HUDEP-2 (cell line): ENCODE measurements at regions not wholly inside any gene's neighbourhood (a gene's known extent, or its start where the extent isn't known, plus 50 kb on each side); places are given as distances from the start of the nearest gene placed in this dataset.
A peak's percentile ranks its signal among the peaks of the same experiment; 100 is the strongest.
"Not testable (repeated sequence)": the region's sequence is repeated elsewhere in the genome, so short reads cannot be mapped to it uniquely, and the experiment has no call there.

ENCODE experiments used
- DNase-seq, 76 experiments: peaks; one replicate each; lab custom pipeline; 2025; ENCODE audit not compliant: unreplicated experiment in 76 of 76; lab: John Stamatoyannopoulos, UW

DNA sequence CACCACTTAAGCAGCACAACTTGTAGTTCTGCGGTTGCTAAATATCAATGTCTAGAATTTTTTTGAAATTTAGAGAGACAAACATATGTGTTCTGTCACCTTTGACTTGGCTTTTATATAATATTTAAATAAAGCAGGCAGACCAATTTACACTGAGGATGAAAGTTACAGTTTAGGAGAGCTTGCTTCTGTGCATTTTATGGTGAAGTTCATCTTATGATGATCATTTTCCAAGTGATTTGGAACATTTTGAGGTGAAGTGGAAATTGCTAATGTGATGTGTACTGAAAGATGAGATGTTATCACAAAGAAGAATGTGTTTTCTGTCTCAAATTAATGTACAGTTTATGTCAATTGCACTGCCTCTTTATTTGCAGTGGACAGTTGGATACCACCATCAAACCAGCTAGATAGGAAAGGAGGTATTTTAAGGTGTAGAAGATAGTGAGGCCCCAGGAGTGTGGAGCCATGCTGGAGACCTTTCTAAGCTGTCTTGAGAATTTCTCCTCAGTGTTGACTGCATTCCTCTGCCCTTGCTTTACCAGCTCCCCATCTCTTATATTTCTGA, 461.9 kb downstream of the UTRN start:
- DNase-seq = no peak

DNA sequence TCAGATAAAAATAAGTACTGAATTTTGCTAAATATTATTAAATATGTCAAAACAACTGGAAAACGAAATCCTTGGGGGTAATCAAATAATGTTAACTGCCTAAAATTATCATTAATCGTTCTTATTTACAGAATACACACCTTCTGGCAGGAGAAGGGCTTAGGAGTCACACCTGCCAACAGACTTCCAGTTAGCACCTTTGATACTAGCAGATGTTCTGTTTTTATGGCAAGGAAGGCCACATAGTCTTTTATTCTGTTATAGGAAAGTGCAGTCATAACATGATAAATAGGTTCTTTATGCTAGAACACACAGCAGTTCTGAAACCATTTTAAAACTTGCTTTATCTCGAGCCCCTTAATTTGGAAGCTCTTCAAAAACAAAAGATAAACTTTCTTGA, 464.1 kb downstream of the UTRN start:
- DNase-seq = no peak

DNA sequence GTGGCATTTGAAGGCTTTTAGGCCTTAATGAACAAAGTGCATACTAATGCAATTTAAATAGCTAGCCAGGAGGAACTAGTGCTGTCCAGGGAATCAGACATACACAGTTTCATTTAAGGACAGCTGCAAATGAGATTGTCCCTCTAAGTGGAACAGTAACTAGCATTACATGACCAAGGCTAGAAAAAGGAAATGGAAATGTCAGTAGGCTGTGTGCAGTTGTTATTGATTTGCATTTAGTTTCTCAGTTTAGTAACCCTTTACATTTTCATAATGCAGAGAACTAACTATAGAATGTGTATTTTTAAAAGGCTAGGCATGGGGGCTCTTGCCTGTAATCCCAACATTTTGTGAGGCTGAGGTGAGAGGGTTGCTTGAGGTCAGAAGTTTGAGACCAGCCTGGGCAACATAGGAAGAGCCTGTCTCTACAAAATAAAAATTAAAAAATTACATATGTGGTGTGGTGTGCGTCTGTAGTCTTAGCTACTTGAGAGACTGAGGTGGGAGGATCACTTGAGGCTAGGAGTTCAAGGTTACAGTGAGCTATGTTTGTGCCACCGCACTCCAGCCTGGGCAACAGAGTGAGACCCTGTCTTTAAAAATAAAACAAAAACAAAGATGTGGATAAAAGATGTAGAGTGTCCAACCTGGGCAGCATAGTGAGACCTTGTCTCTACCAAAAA, 468.0 kb downstream of the UTRN start:
- no peak for DNase-seq

DNA sequence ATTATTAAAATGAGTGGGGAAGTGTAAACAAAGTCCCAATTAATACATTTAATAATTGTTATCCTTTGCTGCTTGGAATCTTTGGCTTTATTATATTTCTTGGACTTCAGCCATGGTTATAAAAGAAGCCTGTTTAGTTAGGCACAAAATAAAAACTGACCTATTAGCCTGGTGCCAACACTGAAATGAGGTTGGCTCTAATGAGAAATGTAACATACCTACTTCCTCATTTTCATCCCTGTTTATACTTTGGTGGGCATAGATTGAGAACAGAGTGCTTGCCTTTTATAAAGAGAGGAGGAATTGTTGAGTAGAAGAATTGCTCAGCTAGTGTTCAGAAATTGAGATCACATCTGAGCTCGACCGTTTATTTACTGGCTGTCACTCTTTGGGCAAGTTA, 471.3 kb downstream of the UTRN start:
- no peak for DNase-seq

DNA sequence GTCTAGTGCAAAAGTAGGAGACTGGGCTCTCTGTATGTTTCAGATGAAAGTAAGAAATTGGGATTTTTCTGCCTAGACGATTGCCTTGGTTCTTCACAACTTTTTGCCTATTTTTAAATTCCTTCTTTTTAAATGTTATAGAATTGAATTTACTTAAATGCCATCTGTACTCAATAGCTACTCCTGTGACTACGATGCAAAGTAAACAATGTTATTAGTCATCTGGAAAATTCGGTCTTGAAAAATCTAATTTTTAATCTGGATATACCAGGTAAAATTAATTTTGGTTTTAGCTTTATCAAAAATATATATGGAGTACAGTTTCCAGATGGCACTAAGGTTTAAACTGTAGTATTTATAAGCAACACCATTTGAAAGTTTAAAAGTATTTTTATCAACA, 472.2 kb downstream of the UTRN start:
- DNase-seq = no peak

DNA sequence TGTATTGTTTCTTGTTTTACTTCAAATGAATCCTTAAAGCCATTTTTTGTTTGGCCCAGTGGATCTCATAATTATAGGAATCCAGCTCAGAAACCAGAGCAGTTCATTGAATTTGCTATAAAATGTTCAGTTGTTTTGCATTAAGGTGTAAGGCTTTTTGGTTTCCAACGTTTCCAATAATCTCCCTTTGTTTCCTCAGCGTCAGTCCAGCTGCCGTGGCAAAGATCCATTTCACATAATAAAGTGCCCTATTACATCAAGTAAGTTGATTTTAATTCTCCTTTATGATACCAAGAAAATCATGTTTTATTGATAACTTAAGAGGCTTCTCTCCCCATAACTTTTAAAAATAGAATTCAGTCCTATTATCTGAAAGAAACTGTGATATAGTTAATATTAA, 472.6 kb downstream of the UTRN start:
- DNase-seq = no peak

DNA sequence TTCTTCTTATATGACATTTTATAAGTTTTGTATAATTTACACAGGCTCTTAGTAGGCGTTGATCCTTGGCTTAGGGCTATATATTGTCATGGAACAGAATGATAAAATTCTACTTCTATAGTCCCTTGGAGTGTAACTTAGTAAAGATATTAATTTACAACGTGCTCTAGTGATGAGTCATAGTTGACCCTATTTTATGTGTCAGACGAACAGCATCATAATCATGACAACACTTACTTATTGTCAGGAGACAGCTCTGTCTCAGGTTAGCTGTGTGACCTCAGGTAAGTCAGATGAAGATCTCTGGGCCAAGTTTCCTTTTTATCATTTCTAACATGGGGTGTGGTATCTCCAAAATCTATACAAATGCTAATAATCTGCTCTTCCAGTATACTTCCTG, 473.5 kb downstream of the UTRN start:
- no peak for DNase-seq

DNA sequence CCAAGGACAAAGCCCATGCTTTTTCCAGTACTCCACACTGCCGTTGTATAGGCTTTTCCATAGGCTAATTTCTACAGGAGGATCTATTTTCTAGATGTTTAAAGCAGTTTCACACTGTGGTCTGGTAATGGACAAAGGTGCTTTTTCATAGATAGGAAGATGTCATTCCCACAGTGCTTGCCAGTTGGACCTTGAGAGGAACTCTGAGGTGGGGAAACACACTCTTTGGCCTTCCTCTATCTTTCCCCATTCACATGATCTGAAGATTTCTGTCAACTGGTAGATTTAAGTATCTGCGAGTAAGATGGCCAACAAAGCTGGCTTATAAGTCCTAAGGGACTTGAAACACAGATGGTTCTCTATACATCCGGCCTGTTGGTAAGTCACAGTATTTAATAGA, 477.3 kb downstream of the UTRN start:
- no peak for DNase-seq

DNA sequence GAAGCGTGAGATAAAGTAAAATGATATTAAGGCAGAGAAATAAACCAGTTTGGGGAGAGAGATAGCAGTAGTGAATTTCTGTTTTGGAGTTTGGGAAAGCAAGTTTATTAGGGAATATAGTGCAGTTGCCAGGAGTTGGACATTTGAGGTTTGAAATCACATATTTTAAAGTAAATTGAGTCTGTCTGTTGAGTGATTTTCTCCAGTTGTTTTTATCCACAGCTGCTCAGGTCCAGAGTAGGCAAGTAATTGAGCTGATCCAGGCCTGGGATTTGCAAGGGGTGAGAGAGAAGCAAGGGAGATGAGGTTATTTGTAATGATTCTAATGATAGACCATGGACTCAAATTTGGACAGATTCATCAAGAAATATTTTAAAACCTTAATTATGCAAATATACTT, 481.9 kb downstream of the UTRN start:
- no peak for DNase-seq

DNA sequence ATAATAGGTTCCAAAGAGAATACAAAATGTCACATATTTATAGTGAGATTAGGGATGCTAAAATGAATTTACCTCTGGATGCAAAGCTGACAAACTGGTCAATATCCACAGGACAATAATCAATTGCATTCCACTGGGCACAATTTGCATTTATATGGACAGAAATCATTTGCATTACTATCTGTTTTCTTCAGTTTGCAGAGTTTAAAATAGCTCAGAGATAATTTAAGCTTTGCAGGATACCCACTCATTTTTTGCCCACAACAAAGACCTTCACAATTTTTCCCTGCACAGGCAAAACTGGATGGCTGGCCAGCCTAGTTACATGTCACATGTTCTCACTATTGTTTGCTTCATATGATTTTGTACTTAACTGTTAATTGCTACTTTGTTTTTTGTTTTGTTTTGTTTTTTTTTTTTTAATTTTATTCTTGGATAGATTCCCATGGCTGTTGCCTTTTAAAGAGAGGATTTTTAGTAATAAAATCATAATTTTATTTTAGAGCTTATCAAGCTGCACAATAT, 483.5 kb downstream of the UTRN start:
- no peak for DNase-seq

DNA sequence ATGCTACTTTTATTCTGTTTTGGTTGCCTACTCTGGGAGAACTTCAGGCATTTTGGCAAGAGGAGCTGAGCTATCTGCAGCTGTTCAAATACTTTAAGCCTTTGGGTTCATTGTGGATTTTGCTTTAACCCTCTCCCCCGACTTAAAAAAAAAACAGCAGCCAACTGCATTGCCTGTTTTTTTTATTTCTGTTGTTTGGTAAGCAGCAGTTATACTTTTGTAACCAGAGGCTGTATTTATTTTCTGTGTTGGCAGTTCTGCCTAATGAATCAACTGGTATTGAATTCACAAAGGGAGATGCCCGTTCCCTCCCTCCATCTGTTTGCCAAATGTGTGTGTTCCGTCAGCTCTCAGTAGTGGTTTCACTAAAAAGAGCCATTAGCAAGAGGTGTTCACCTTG, 484.0 kb downstream of the UTRN start:
- DNase-seq = no peak

DNA sequence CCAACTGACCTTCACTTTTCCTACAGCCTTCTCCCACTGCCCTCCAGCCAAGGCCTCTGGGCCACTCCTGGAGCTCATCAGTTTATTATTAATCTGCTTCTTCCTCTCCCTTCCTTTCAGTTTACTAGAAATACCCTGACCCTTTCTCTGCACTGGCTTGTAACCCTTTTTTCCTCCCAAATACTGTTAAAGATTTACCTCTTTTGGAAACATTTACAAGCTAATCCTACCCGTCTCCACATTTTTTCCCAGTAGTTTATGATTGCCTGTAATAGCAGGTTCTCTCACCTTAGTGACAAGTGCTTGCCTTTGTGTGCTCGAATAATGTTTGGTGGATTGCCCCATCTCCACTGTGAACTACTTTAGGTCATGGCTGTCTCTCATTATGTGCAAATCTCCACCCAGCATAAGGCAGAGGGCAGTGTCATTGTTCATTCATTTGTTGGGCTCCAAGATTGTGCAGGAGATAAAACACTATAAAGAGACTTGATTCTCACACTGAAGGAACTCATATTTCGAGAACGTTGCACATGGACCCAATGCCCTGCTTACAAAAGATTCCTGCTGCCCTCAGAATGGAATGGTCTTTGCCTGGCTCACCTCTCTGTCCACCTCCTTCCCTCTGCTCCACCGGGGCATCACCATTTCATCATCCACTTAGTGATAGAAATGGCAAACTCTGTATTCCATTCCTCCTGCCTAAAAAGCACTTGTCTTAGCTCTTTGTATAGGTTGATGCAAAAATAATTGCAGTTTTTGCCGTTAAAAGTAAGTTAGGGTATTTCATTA, 491.1 kb downstream of the UTRN start:
- no peak for DNase-seq

DNA sequence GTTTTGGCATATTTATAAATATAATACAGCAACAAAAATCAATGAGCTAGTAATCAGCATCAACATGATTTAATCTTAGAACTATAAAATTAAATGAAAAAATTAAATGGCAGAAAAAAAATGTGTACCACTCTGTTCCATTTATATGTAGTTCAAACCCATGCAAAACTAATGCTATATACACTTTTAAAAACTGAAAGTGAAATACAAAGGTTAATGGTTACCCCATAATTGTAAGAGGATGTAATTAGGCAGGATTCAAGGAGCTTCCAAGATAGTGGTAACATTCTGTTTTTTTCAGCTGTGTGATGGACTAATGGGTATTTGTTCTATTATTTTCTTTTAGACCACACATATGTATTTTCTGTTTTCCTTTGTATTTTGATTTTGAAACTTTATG, 492.1 kb downstream of the UTRN start:
- DNase-seq = no peak

DNA sequence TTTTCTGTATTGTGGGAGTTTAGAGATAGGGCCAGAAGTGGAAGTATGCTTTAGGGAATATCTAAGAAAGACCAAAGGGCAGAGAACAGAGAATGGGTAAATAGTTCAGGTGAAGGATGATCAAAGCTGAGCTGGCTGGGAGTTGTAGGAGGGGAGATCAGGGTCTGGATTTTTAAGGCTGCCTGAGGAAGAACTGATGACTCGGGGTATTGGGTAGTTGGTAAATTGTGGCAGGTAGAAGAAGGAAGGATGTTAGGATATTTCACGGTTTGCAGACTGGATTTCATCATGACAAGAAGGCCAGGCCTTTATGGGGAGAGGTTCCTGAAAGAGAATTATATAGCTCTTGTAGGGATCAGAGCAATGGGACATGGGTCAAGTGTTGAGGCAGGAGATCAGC, 492.9 kb downstream of the UTRN start:
- no peak for DNase-seq

DNA sequence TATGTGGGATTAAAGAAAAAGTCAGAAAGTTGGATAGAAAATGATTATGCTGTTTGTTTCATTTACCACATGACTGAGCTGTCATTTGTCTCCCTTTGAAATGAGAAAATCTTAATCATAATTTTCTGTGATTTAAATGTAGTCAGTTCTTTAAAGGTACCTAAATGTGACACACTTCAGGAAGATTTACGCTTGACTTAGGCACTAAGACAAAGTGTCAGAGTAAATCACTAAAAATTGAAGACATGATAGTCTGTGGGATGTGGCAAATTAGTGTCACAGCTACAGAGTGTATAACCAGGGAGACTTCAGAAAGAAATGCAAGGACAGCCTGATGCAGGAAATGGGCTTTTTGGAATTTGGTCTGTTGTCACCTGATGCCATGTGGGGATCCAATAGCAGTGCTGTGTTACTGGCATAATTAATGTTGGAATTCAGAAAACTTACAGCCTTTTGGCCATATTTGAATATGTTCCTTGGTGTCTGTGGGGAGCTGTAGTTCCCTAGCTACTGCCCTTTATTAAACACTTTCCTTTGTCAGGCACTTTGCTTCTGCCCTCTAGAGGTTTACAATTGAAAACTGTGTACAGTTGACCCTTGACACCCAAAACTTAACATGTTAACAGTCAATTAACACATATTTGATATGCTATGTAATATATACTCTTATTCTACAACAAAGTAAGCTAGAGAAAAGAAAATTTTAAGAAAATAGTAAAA, 493.8 kb downstream of the UTRN start:
- DNase-seq = peak in 1 of 76 experiments; percentile 7

DNA sequence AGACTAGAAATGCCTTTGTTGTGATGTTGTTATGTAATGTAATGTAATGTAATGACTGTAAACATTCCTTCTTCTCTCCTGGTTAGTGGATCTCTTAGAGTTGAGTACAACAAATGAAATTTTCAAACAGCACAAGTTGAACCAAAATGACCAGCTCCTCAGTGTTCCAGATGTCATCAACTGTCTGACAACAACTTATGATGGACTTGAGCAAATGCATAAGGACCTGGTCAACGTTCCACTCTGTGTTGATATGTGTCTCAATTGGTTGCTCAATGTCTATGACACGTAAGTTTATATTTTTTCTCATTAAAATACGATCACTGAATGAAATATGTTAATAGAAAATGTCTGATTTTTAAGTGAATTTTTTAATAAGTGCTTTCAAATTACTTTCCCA, 496.7 kb downstream of the UTRN start:
- no peak for DNase-seq

DNA sequence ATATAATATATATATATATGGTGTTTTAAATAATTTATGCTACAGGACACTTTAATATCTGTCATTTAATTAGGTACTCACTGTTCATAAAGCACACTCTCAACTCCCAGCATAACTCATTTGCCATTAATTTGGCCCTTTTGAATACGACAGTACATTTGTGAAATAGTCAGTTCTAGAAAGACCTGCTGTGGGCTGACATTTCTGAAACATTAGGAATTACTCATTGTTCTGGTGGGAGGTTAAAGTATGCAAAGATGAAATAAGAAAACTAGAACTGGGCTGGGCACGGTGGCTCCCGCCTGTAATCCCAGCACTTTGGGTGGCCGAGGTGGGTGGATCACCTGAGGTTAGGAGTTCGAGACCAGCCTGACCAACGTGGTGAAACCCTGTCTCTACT, 497.5 kb downstream of the UTRN start:
- DNase-seq = no peak

DNA sequence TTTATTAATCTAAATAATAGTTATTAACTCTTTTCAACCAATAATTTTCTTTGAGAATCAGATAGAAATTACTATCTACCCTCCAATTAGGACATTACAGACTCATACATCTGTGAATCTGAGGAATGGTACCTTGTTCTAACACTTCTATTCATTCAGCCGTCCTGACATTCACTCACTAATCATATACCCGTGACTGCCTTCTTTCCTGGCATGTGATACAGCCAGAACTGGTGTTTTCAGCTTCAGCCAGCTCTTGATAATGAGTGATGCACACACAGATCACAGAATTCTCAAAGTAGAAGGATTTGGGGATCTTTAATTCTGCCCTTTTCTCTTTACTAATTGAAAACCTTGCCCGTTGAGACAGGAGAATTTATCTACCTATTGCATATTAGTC, 499.9 kb downstream of the UTRN start:
- no peak for DNase-seq

DNA sequence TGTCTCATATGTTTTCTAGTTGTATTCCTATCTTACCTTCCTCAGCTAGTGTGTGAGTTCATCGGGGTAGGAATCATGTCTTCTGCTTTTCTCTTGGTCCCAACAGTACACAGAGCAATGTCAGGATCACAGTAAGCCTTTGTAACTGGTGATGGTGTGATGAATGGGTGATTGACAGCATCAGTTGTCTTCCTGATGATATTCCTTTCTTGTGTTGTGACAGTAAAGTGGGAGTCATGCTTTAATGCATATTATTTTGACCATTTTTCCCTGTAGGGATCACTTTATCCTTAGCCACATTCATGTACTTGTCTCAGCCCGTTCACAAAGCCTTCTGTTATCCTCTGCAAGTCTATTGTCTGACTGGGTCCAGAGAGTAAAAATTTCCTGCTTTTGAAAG, 501.7 kb downstream of the UTRN start:
- DNase-seq = no peak

DNA sequence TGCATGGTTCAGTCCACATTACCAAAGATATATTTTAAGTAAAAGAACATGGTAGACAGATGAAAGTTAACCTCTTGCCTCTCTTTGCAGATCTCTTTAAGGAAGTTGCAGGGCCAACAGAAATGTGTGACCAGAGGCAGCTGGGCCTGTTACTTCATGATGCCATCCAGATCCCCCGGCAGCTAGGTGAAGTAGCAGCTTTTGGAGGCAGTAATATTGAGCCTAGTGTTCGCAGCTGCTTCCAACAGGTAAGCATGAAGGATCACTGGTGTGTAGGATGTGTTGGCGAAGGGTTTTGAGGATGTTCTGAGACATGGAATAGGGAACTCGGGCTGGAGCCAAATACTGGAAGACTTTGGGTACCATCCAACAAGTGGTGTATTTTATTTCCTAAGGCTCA, 508.6 kb downstream of the UTRN start:
- DNase-seq = no peak

DNA sequence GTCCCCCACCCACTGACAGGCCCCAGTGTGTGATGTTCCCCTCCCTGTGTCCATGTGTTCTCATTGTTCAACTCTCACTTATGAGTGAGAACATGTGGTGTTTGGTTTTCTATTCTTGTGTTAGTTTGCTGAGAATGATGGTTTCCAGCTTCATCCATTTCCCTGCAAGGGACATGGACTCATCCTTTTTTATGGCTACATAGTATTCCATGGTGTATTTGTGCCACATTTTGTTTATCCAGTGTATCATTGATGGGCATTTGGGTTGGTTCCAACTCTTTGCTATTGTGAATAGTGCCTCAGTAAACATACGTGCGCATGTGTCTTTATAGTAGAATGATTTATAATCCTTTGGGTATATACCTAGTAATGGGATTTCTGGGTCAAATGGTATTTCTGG, 509.9 kb downstream of the UTRN start:
- not testable (repeated sequence) for DNase-seq
